Mesendoderm (in vitro differentiated cells): ENCODE measurements at regions not wholly inside any gene's neighbourhood (a gene's known extent, or its start where the extent isn't known, plus 50 kb on each side); places are given as distances from the start of the nearest gene placed in this dataset.

ENCODE experiments used
- DNase-seq: peaks from one replicate; pipeline ENCODE4 v3.0.0; 2013
- H2AK5ac ChIP-seq: 2 replicates; pipeline ENCODE4 v1.6.1; 2013; ENCODE audit warnings: low read length, inconsistent platforms
- H2BK120ac ChIP-seq: 2 replicates; pipeline ENCODE4 v1.6.1; 2013; ENCODE audit warnings: low read depth, mild to moderate bottlenecking, low read length, moderate library complexity, mixed read lengths
- H2BK15ac ChIP-seq: replicated peaks from 2 replicates; pipeline ENCODE4 v1.6.1; 2013; ENCODE audit warnings: low read depth, mild to moderate bottlenecking, moderate library complexity
- H2BK5ac ChIP-seq: 2 replicates; pipeline ENCODE4 v1.6.1; 2013; ENCODE audit warnings: low read length, inconsistent platforms
- H3K18ac ChIP-seq: 2 replicates; pipeline ENCODE4 v1.6.1; 2013; ENCODE audit warnings: mild to moderate bottlenecking, low read length, mixed read lengths
- H3K23ac ChIP-seq: one replicate; pipeline ENCODE4 v1.6.1; 2013; ENCODE audit warnings: low read length
- H3K27ac ChIP-seq: 2 replicates; pipeline ENCODE4 v1.5.1; 2013; ENCODE audit warnings: low read depth, mild to moderate bottlenecking, inconsistent platforms, low read length, moderate library complexity
- H3K27me3 ChIP-seq: 2 replicates; pipeline ENCODE4 v1.6.1; 2013; ENCODE audit warnings: low read length, control low read depth, mild to moderate bottlenecking, inconsistent platforms; ENCODE audit not compliant: insufficient read depth, poor library complexity
- H3K36me3 ChIP-seq: 2 replicates; pipeline ENCODE4 v1.6.1; 2013; ENCODE audit warnings: low read length, inconsistent platforms; ENCODE audit not compliant: control insufficient read depth, insufficient read depth
- H3K4ac ChIP-seq: one replicate; pipeline ENCODE4 v1.6.1; 2013; ENCODE audit warnings: low read depth, mild to moderate bottlenecking, low read length, moderate library complexity
- H3K4me1 ChIP-seq: 2 replicates; pipeline ENCODE4 v1.6.1; 2013; ENCODE audit warnings: low read depth, low read length, inconsistent platforms; ENCODE audit not compliant: control insufficient read depth
- H3K4me2 ChIP-seq: 2 replicates; pipeline ENCODE4 v1.6.1; 2013; ENCODE audit warnings: low read length
- H3K4me3 ChIP-seq: 2 replicates; pipeline ENCODE4 v1.5.1; 2013; ENCODE audit warnings: mild to moderate bottlenecking, low read length
- H3K56ac ChIP-seq: one replicate; pipeline ENCODE4 v1.6.1; 2013; ENCODE audit warnings: low read length
- H3K79me1 ChIP-seq: 2 replicates; pipeline ENCODE4 v1.6.1; 2013; ENCODE audit warnings: low read length, inconsistent platforms
- H3K79me2 ChIP-seq: 2 replicates; pipeline ENCODE4 v1.6.1; 2013; ENCODE audit warnings: mild to moderate bottlenecking, low read length; ENCODE audit not compliant: control insufficient read depth, insufficient read depth
- H3K9ac ChIP-seq: 2 replicates; pipeline ENCODE4 v1.6.1; 2013; ENCODE audit warnings: low read length, inconsistent platforms
- H4K5ac ChIP-seq: one replicate; pipeline ENCODE4 v1.6.1; 2013; ENCODE audit warnings: low read length
- H4K8ac ChIP-seq: one replicate; pipeline ENCODE4 v1.6.1; 2013; ENCODE audit warnings: low read depth, mild to moderate bottlenecking, control low read depth, low read length, moderate library complexity
- WGBS: extraction: QIAGEN DNeasy Blood & Tissue Kit; methylation state at CpG from one replicate; pipeline ENCODE4 v1.1.7; 2013; ENCODE audit warnings: low lambda C conversion rate, missing lambda C conversion rate; ENCODE audit not compliant: insufficient coverage; ENCODE audit errors: extremely low coverage; 5-methylcytosine and 5-hydroxymethylcytosine counted together

DNA sequence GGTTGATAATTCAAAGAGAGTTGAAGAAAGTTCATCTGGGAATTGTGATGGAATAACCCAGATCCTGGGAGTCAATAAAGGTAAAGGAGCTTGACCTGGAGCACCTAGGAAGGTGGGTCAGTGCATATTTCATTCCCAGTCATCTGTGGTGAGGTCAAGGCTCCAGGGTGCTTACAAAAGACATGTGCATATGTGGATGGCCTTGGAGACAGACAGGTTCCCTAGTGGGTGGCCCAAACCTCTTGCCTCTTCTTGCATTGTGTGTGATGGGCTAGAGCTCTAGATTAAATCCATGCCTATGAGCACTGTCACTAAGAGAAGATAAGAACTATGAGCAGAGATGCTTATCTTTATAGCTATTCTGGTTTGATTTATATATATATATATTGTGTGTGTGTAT lies 75.5 kb upstream of the CISTR start:
- Histone ChIP-seq H3K23ac (no peak overlapping the region), H4K5ac (no peak overlapping the region), H3K4me1 (no peaks in the 10 kb centered on the region), H2BK15ac (no peak overlapping the region), H3K56ac (no peak overlapping the region), H3K9ac (no peak overlapping the region), H3K36me3 (no peaks in the 10 kb centered on the region), H3K4me3 (no peak overlapping the region), H3K4ac (no peak overlapping the region), H3K27me3 (no peaks in the 10 kb centered on the region), H3K18ac (no peak overlapping the region), H3K79me2 (no peaks in the 10 kb centered on the region), H3K27ac (no peak overlapping the region), H2BK5ac (no peak overlapping the region), H3K79me1 (no peaks in the 10 kb centered on the region), H4K8ac (no peak overlapping the region), H2AK5ac (no peak overlapping the region), H2BK120ac (no peak overlapping the region), H3K4me2 (no peak overlapping the region)
- DNase-seq: no peak

DNA sequence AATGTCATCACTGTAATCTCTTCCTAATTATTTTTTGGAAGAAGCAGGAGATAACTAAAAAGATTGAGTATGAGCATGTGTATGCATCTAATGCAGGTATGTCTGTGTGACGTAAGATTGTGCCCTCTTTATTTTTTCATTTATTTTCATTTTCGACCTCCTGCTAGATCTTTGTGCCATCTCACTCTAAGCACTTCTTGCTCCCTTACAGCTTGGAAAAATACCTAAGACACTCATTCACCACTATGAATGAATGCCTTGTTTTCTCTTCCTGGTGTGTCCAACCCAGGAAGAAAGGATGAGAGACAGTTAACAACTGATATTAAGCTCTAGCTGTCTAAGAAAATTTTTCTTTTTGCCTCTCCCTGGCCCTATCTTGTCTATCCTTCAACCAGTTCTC lies 76.8 kb upstream of the CISTR start:
- no peak overlapping the region for H2BK5ac ChIP-seq
- no peak overlapping the region for H2BK120ac ChIP-seq
- no peak overlapping the region for H3K27ac ChIP-seq
- H3K23ac ChIP-seq: no peak overlapping the region
- no peaks in the 10 kb centered on the region for H3K79me2 ChIP-seq
- no peak overlapping the region for H3K4me3 ChIP-seq
- no peak overlapping the region for H4K8ac ChIP-seq
- no peaks in the 10 kb centered on the region for H3K79me1 ChIP-seq
- H3K4me2 ChIP-seq: no peak overlapping the region
- no peak for DNase-seq
- H2BK15ac ChIP-seq: no peak overlapping the region
- no peak overlapping the region for H4K5ac ChIP-seq
- H3K27me3 ChIP-seq: no peaks in the 10 kb centered on the region
- no peaks in the 10 kb centered on the region for H3K36me3 ChIP-seq
- no peak overlapping the region for H3K56ac ChIP-seq
- no peaks in the 10 kb centered on the region for H3K4me1 ChIP-seq
- H3K4ac ChIP-seq: no peak overlapping the region
- no peak overlapping the region for H3K18ac ChIP-seq
- H2AK5ac ChIP-seq: no peak overlapping the region
- WGBS: no CpG with 5 or more reads among the region's 2 CpGs
- H3K9ac ChIP-seq: no peak overlapping the region

DNA sequence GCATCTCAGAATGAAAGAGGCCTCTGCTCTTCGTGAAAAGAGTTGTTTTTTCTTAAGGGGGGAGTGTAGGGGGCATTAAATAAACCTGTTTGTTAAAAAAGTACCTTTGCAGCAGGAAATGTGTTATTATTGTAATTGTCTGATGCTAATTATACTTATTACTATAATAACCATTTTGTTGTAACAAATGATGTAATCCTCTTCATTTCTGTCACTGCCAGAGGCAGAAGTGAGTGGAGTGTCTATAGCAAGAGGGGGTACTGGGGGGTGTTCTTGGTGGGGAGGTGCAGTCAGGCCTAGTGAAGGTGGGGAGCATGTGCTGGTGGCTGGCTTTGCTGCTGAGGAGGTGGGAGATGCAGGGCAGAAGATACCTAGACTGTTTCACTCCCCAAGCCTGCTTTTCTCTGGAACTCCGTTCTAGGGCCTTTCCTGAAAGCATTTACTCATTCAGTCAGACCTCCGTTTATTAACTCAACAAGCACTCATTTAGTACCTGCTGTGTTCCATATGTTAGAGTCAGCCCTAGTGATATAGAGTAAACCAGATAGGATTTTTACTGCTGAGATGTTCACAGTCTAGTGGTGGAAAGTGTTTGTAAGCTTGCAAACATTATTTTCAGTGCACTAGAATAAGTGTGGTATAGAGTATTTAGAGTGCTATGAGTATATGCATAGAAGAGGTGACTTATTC lies 77.5 kb upstream of the CISTR start:
- WGBS: no CpG with 5 or more reads among the region's 3 CpGs
- Histone ChIP-seq H2AK5ac (no peak overlapping the region), H3K36me3 (no peaks in the 10 kb centered on the region), H2BK5ac (no peak overlapping the region), H4K5ac (no peak overlapping the region), H3K4me3 (no peak overlapping the region), H3K4ac (no peak overlapping the region), H3K79me1 (no peaks in the 10 kb centered on the region), H3K79me2 (no peaks in the 10 kb centered on the region), H3K9ac (no peak overlapping the region), H2BK15ac (no peak overlapping the region), H4K8ac (no peak overlapping the region), H2BK120ac (no peak overlapping the region), H3K4me1 (no peaks in the 10 kb centered on the region), H3K4me2 (no peak overlapping the region), H3K27me3 (no peaks in the 10 kb centered on the region), H3K56ac (no peak overlapping the region), H3K23ac (no peak overlapping the region), H3K27ac (no peak overlapping the region), H3K18ac (no peak overlapping the region)
- no peak for DNase-seq

DNA sequence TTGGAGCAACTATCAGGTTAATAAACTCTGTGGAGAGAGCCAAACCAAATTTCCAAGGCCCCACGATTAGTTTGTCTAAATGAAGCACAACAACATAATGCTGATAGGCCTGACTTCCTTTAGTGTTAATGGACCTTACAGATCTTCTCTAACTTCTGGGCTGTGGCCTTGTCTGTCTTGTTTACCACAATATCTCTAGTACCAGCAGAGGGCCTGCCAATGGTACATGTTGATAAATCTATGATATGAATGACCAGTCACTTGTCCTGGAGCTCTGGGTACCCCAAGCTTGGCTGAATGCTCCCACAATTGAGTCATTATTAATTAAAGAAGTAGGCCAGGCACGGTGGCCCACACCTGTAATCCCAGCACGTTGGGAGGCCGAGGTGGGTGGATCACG lies 78.9 kb upstream of the CISTR start:
- Histone ChIP-seq H4K5ac (no peak overlapping the region), H3K27ac (no peak overlapping the region), H2BK5ac (no peak overlapping the region), H3K27me3 (no peaks in the 10 kb centered on the region), H3K4me3 (no peak overlapping the region), H3K9ac (no peak overlapping the region), H2BK15ac (no peak overlapping the region), H3K4ac (no peak overlapping the region), H3K4me1 (no peaks in the 10 kb centered on the region), H2BK120ac (no peak overlapping the region), H3K36me3 (no peaks in the 10 kb centered on the region), H3K4me2 (no peak overlapping the region), H3K56ac (no peak overlapping the region), H3K23ac (no peak overlapping the region), H4K8ac (no peak overlapping the region), H2AK5ac (no peak overlapping the region), H3K79me2 (no peaks in the 10 kb centered on the region), H3K18ac (no peak overlapping the region), H3K79me1 (no peaks in the 10 kb centered on the region)
- WGBS: no CpG with 5 or more reads among the region's 5 CpGs
- DNase-seq: no peak

DNA sequence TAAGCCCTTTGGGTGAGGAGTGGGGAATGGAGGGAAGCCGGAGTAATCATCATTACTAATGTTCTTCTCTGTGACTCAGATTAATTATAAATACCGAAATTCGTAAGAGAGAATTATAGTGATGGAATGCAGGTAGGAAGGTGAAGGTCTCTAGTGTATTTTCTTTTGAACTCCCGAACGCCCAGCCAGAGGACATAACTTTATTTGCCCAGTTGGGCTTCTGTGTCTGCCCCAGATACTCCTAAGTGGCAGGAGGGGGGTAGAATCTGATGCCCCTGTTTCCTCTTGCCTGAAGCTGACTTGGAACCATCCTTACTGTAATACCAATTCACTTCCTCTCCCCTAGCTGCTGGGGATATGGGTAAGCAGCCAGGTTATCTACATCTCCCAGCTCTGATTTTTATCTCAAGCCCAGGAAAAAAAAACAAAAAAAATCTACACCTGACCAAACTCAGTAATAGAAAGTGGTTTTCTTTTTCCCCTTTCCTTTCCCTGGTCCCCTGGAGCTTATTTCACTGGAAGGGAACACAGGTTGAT lies 84.4 kb upstream of the CISTR start:
- Histone ChIP-seq H4K8ac (no peak overlapping the region), H2BK15ac (no peak overlapping the region), H3K56ac (no peak overlapping the region), H2AK5ac (no peak overlapping the region), H3K9ac (no peak overlapping the region), H4K5ac (no peak overlapping the region), H2BK120ac (no peak overlapping the region), H3K4me1 (no peaks in the 10 kb centered on the region), H3K27me3 (no peaks in the 10 kb centered on the region), H3K4me2 (no peak overlapping the region), H2BK5ac (no peak overlapping the region), H3K36me3 (no peaks in the 10 kb centered on the region), H3K79me2 (no peaks in the 10 kb centered on the region), H3K27ac (no peak overlapping the region), H3K4ac (no peak overlapping the region), H3K79me1 (no peaks in the 10 kb centered on the region), H3K4me3 (no peak overlapping the region), H3K18ac (no peak overlapping the region), H3K23ac (no peak overlapping the region)
- no peak for DNase-seq
- WGBS: no CpG with 5 or more reads among the region's 5 CpGs

DNA sequence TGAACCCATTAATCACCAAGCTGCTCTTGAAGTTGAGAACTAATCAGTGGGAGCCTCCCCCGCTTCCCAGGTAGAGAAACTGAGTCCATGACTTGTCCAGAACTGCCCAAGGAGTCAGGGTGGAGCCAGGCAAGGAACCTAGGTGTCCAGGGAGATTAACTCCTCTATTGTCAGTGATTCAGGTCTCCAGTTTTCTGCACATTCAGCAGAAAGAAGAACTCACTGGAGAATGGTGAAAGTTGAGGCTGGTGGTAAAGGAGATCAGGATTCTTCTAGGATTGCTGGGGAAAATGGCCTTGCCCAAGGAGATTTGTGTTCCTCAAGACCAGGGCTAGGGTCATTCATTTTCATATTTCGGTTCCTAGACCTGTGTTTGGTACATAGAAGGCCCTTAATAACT lies 87.2 kb upstream of the CISTR start:
- Histone ChIP-seq H3K27me3 (no peaks in the 10 kb centered on the region), H3K79me1 (no peaks in the 10 kb centered on the region), H2BK15ac (no peak overlapping the region), H3K9ac (no peak overlapping the region), H3K79me2 (no peaks in the 10 kb centered on the region), H3K4ac (no peak overlapping the region), H3K4me2 (no peak overlapping the region), H3K18ac (no peak overlapping the region), H4K8ac (no peak overlapping the region), H3K27ac (no peak overlapping the region), H3K56ac (no peak overlapping the region), H3K36me3 (no peaks in the 10 kb centered on the region), H2BK120ac (no peak overlapping the region), H3K4me3 (no peak overlapping the region), H3K23ac (no peak overlapping the region), H2AK5ac (no peak overlapping the region), H2BK5ac (no peak overlapping the region), H3K4me1 (no peaks in the 10 kb centered on the region), H4K5ac (no peak overlapping the region)
- WGBS: no CpG with 5 or more reads among the region's 2 CpGs
- DNase-seq: no peak
